ENCODE measurements at regions not wholly inside any gene's neighbourhood (a gene's known extent, or its start where the extent isn't known, plus 50 kb on each side); places are given as distances from the start of the nearest gene placed in this dataset.

DNA sequence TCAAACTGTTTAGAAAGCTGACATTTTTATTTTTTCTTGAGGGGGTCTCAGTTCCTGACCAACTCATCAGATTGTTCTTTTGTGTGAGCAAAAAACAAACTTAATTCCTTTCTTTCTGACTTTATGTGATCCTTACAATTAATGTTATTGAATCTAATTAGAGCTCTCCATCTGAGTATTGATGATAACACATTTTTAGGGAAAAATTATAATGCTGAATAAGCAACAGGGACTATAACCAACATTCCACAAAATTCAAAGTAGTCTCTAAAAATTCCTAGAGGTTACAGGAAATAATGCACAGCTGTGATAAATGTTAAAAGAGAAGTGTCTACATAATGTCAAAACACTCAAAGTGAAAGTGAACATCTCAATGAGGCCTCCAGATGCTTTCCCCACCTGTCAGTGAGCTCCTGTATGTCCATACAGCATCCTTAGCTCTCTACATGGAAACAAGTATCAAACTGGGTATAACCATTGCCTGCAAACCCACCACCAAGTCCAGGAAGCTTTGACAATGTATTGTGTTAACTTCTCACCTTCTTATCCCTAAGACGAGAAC, 786.0 kb upstream of the SLC39A10 start:
- TF ChIP-seq ZSCAN18 (CRISPR knock-in tag; IDR thresholded peaks at IDR 0.05) (no peak), ESRRA (CRISPR knock-in tag; IDR thresholded peaks at IDR 0.05; ENCODE audit: borderline replicate concordance) (no peak), PRRX2 (CRISPR knock-in tag; IDR thresholded peaks at IDR 0.05) (no peak), ZNF219 (CRISPR knock-in tag; IDR thresholded peaks at IDR 0.05; ENCODE audit: borderline replicate concordance) (no peak), NFATC4 (CRISPR knock-in tag; IDR thresholded peaks at IDR 0.05) (no peak), FOXP1 (CRISPR knock-in tag; IDR thresholded peaks at IDR 0.05; ENCODE audit: borderline replicate concordance) (no peak), MLX (CRISPR knock-in tag; IDR thresholded peaks at IDR 0.05) (no peak)
- TF ChIP-seq, protein P1, sequence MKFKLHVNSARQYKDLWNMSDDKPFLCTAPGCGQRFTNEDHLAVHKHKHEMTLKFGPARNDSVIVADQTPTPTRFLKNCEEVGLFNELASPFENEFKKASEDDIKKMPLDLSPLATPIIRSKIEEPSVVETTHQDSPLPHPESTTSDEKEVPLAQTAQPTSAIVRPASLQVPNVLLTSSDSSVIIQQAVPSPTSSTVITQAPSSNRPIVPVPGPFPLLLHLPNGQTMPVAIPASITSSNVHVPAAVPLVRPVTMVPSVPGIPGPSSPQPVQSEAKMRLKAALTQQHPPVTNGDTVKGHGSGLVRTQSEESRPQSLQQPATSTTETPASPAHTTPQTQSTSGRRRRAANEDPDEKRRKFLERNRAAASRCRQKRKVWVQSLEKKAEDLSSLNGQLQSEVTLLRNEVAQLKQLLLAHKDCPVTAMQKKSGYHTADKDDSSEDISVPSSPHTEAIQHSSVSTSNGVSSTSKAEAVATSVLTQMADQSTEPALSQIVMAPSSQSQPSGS (CRISPR knock-in tag; IDR thresholded peaks at IDR 0.05; ENCODE audit: borderline replicate concordance, low read depth): no peak
- Mint-ChIP-seq H3K4me3 (no peak overlapping the region), H3K9me3 (no peaks in the 10 kb centered on the region), H3K36me3 (no peaks in the 10 kb centered on the region), H3K27ac (no peak overlapping the region), H3K4me1 (peaks cover 2% of the 10 kb centered on the region; the same call in 1 of the 2 replicates), H3K27me3 (ENCODE audit: low read depth) (no peaks in the 10 kb centered on the region)
- ChIA-PET CTCF (no interaction called here), POLR2A (no interaction called here)
- DNase-seq (ENCODE audit: low spot score) (no peak), ATAC-seq (no peak)

- H3K9me3 Mint-ChIP-seq: no peaks in the 10 kb centered on the region
- no peak overlapping the region for H3K4me3 Mint-ChIP-seq
- no peaks in the 10 kb centered on the region for H3K27me3 Mint-ChIP-seq (ENCODE audit: low read depth)
- no peaks in the 10 kb centered on the region for H3K36me3 Mint-ChIP-seq
- ATAC-seq (peak; percentile 78), DNase-seq (ENCODE audit: low spot score) (no peak)
- ChIA-PET POLR2A (interaction anchor here (0.7 kb wide), 1 partner anchor 120 kb away, joined by 9 read pairs; no protein-coding TSS in a partner anchor), CTCF (interaction anchor here (0.6 to 1.4 kb wide), 10 partner anchors 9 to 437 kb away, joined by 3 to 5 read pairs (median 3); no protein-coding TSS in a partner anchor)
- 0 out of 2 replicates have a peak, but pooled peaks cover 2% of the 10 kb centered on the region for H3K4me1 Mint-ChIP-seq
- TF ChIP-seq CTCF (IDR thresholded peaks at IDR 0.05) (peak; percentile 45; the same call in 1 of the 2 replicates), ATF1 (CRISPR knock-in tag; IDR thresholded peaks at IDR 0.05) (no peak)
- H3K27ac Mint-ChIP-seq: no peak overlapping the region
Observed at GRCh38 chr2:194867328-194867727, 789.7 kb upstream of the SLC39A10 start.

GRCh38 chr2:194854941-194855340, 802.1 kb upstream of the SLC39A10 start:
- no peak for ATAC-seq
- no peak for DNase-seq (ENCODE audit: low spot score)
- no peak overlapping the region for H3K4me3 Mint-ChIP-seq
- POLR2A ChIA-PET: no interaction called here
- H3K27ac Mint-ChIP-seq: no peak overlapping the region
- no peaks in the 10 kb centered on the region for H3K36me3 Mint-ChIP-seq
- H3K9me3 Mint-ChIP-seq: peaks cover 14% of the 10 kb centered on the region; the same call in 1 of the 2 replicates
- no peaks in the 10 kb centered on the region; the same call in 1 of the 2 replicates for H3K27me3 Mint-ChIP-seq (ENCODE audit: low read depth)
- CTCF ChIA-PET: no interaction called here
- no peaks in the 10 kb centered on the region for H3K4me1 Mint-ChIP-seq
- TF ChIP-seq HMGA2 (CRISPR knock-in tag; IDR thresholded peaks at IDR 0.05): no peak
- no peak for TF ChIP-seq SMAD4 (CRISPR knock-in tag; IDR thresholded peaks at IDR 0.05)
- TF ChIP-seq NR1H2 (CRISPR knock-in tag; IDR thresholded peaks at IDR 0.05): no peak
- TF ChIP-seq MXD4 (CRISPR knock-in tag; IDR thresholded peaks at IDR 0.05; ENCODE audit: borderline replicate concordance): no peak
- no peak for TF ChIP-seq TEAD1 (CRISPR knock-in tag; IDR thresholded peaks at IDR 0.05)
- TF ChIP-seq CREB1 (CRISPR knock-in tag; IDR thresholded peaks at IDR 0.05): no peak
- no peak for TF ChIP-seq PRRX2 (CRISPR knock-in tag; IDR thresholded peaks at IDR 0.05)
- no peak for TF ChIP-seq ZNF532 (CRISPR knock-in tag; IDR thresholded peaks at IDR 0.05; ENCODE audit: borderline replicate concordance)
- no peak for TF ChIP-seq SP1 (CRISPR knock-in tag; conservative IDR thresholded peaks at IDR 0.05)
- TF ChIP-seq, protein P2, sequence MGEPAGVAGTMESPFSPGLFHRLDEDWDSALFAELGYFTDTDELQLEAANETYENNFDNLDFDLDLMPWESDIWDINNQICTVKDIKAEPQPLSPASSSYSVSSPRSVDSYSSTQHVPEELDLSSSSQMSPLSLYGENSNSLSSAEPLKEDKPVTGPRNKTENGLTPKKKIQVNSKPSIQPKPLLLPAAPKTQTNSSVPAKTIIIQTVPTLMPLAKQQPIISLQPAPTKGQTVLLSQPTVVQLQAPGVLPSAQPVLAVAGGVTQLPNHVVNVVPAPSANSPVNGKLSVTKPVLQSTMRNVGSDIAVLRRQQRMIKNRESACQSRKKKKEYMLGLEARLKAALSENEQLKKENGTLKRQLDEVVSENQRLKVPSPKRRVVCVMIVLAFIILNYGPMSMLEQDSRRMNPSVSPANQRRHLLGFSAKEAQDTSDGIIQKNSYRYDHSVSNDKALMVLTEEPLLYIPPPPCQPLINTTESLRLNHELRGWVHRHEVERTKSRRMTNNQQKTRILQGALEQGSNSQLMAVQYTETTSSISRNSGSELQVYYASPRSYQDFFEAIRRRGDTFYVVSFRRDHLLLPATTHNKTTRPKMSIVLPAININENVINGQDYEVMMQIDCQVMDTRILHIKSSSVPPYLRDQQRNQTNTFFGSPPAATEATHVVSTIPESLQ (CRISPR knock-in tag; IDR thresholded peaks at IDR 0.05): no peak
- no peak for TF ChIP-seq TEAD4 (CRISPR knock-in tag; IDR thresholded peaks at IDR 0.05)

Data from WTC11 (cell line).